K562 (cell line): ENCODE measurements at regions not wholly inside any gene's neighbourhood (a gene's known extent, or its start where the extent isn't known, plus 50 kb on each side); places are given as distances from the start of the nearest gene placed in this dataset.
"Not testable (repeated sequence)": the region's sequence is repeated elsewhere in the genome, so short reads cannot be mapped to it uniquely, and the experiment has no call there.

Experiments
- HMGXB4 ChIP-seq: sonication (generic); formaldehyde crosslinking; IDR thresholded peaks from 2 replicates; pipeline ENCODE4 v1.8.1; 2023; ENCODE audit warnings: mild to moderate bottlenecking, missing genetic modification reagents
- KLF6 ChIP-seq: fragments of 250-450 bp; sonication (Bioruptor Pico); IDR thresholded peaks from 2 replicates; pipeline ENCODE4 v1.4.0; 2020; ENCODE audit warnings: mild to moderate bottlenecking, moderate library complexity, borderline replicate concordance
- MAX ChIP-seq: sonication (generic); formaldehyde crosslinking; IDR thresholded peaks from 2 replicates; pipeline ENCODE4 v1.9.0; 2022; ENCODE audit warnings: mild to moderate bottlenecking, missing genetic modification reagents
- POLR2AphosphoS5 ChIP-seq: IDR thresholded peaks from 2 replicates; pipeline ENCODE4 v1.6.1; 2011; ENCODE audit warnings: mild to moderate bottlenecking, low read depth, low read length, moderate library complexity; ENCODE audit not compliant: control insufficient read depth, insufficient read depth
- SREBF1 ChIP-seq: fragments of 150-350 bp; IDR thresholded peaks from 2 replicates; pipeline ENCODE4 v1.6.1; 2014; ENCODE audit warnings: antibody characterized with exemption, low read depth, low read length, borderline replicate concordance
- ZBTB49 ChIP-seq: sonication (generic); formaldehyde crosslinking; IDR thresholded peaks from 2 replicates; pipeline ENCODE4 v1.8.0; 2022; ENCODE audit warnings: missing genetic modification reagents, mild to moderate bottlenecking, borderline replicate concordance

GRCh38 chr15:77891862-77892261 lies 185.6 kb downstream of the TBC1D2B start:
- TF ChIP-seq SREBF1; MAX; KLF6 (CRISPR knock-in tag); HMGXB4 (CRISPR knock-in tag); POLR2AphosphoS5; ZBTB49 (CRISPR knock-in tag): not testable (repeated sequence)
